Esophagus muscularis mucosa (tissue), 4 donors: ENCODE measurements at regions not wholly inside any gene's neighbourhood (a gene's known extent, or its start where the extent isn't known, plus 50 kb on each side); places are given as distances from the start of the nearest gene placed in this dataset.

ENCODE experiments used
- DNase-seq: peaks from one replicate; pipeline ENCODE4 v3.0.0-alpha.2; 2017; ENCODE audit errors: extremely low spot score
- H3K27ac ChIP-seq, 4 donors: fragments of 200-600 bp; sonication (generic); replicated peaks in 1 of 4; 1 replicate in 3 of 4; 2 replicates in 1 of 4; pipeline ENCODE4 v1.5.1; 2016 to 2019; ENCODE audit warnings: mild to moderate bottlenecking in 1 of 4
- H3K27me3 ChIP-seq, 4 donors: fragments of 200-600 bp; sonication (generic); one replicate each; pipeline versions ENCODE4 v1.5.1 to v1.6.0; 2016 to 2019
- H3K36me3 ChIP-seq, 4 donors: fragments of 200-600 bp; sonication (generic); one replicate each; pipeline ENCODE4 v1.5.1; 2016 to 2019
- H3K4me1 ChIP-seq, 4 donors: fragments of 200-600 bp; sonication (generic); one replicate each; pipeline ENCODE4 v1.5.1; 2016 to 2019
- H3K4me3 ChIP-seq, 4 donors: fragments of 200-600 bp; sonication (generic); 1 replicate in 2 of 4; 2 replicates in 2 of 4; pipeline ENCODE4 v1.5.1; 2016 to 2019; ENCODE audit warnings: mild to moderate bottlenecking in 4 of 4, moderate library complexity in 1 of 4
- H3K9me3 ChIP-seq, 4 donors: fragments of 200-600 bp; sonication (generic); 1 replicate in 3 of 4; 2 replicates in 1 of 4; pipeline ENCODE4 v1.5.1; 2016 to 2019
- EP300 ChIP-seq: sonication (generic); formaldehyde crosslinking; IDR thresholded peaks from one replicate; pipeline ENCODE4 v1.6.1; 2017; ENCODE audit warnings: antibody characterized with exemption
- POLR2A ChIP-seq: fragments of 450-650 bp; IDR thresholded peaks from one replicate; pipeline ENCODE4 v1.6.1; 2017; ENCODE audit warnings: antibody characterized with exemption, moderate library complexity, mild to moderate bottlenecking, low read depth
- POLR2AphosphoS5 ChIP-seq, 2 donors: sonication (generic); formaldehyde crosslinking; IDR thresholded peaks; one replicate each; pipeline ENCODE4 v1.6.1; 2017; ENCODE audit warnings: antibody characterized with exemption in 2 of 2
- WGBS: methylation state at CpG from one replicate; pipeline ENCODE4 v1.1.5; 2018; 5-methylcytosine and 5-hydroxymethylcytosine counted together
- intact Hi-C: fragments of 100-400 bp; cut with DNase I; formaldehyde crosslinking; loops from one replicate; pipeline ENCODE4 v1.15.1; 2023
- TF ChIP-seq, protein P1 (sequence below), 3 experiments: fragments of 200-600 bp in 2 of 3; fragments of 450-650 bp in 1 of 3; sonication (generic) in 2 of 3; IDR thresholded peaks; one replicate each; pipeline ENCODE4 v1.5.1; 2017 to 2019; ENCODE audit warnings: antibody characterized with exemption in 3 of 3, mild to moderate bottlenecking in 2 of 3, moderate library complexity in 1 of 3

DNA sequence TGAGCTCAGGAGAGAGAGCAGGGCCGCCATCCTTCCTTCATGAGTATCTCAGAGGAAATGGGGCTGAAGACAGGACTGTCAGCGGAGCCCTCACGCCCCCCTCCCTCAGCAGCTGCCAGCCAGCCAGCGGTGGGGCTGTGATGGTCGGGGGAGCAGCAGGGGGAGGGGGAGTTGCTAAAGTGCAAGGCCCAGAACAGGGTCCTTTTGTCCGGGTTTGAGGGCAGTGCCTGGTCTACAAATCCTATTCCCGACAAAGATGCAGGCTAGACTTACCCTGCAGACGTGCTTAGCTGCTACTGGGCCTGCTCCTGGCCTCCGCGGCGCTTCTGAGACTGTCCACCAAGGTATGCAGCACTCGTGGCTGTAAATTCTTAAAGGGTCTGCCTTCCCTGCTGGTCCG lies 593.4 kb upstream of the CDH4 start:
- no peak for TF ChIP-seq POLR2AphosphoS5 (IDR thresholded peaks at IDR 0.05)
- TF ChIP-seq EP300 = no peak
- TF ChIP-seq POLR2A = no peak
- TF ChIP-seq, protein P1, sequence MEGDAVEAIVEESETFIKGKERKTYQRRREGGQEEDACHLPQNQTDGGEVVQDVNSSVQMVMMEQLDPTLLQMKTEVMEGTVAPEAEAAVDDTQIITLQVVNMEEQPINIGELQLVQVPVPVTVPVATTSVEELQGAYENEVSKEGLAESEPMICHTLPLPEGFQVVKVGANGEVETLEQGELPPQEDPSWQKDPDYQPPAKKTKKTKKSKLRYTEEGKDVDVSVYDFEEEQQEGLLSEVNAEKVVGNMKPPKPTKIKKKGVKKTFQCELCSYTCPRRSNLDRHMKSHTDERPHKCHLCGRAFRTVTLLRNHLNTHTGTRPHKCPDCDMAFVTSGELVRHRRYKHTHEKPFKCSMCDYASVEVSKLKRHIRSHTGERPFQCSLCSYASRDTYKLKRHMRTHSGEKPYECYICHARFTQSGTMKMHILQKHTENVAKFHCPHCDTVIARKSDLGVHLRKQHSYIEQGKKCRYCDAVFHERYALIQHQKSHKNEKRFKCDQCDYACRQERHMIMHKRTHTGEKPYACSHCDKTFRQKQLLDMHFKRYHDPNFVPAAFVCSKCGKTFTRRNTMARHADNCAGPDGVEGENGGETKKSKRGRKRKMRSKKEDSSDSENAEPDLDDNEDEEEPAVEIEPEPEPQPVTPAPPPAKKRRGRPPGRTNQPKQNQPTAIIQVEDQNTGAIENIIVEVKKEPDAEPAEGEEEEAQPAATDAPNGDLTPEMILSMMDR (IDR thresholded peaks at IDR 0.05) = no peak
- 55% methylated on average over 13 of the region's 13 CpGs for WGBS
- no peaks in the 10 kb centered on the region for H3K36me3 ChIP-seq
- no peak overlapping the region for H3K4me3 ChIP-seq
- H3K27ac ChIP-seq = no peak overlapping the region
- no peak for DNase-seq
- peaks cover 0 to 8% (median 0%) of the 10 kb centered on the region in 4 donors for H3K27me3 ChIP-seq
- no peaks in the 10 kb centered on the region for H3K9me3 ChIP-seq
- H3K4me1 ChIP-seq = peaks cover 0 to 3% (median 1%) of the 10 kb centered on the region in 4 donors
- intact Hi-C loops = no loop called here

DNA sequence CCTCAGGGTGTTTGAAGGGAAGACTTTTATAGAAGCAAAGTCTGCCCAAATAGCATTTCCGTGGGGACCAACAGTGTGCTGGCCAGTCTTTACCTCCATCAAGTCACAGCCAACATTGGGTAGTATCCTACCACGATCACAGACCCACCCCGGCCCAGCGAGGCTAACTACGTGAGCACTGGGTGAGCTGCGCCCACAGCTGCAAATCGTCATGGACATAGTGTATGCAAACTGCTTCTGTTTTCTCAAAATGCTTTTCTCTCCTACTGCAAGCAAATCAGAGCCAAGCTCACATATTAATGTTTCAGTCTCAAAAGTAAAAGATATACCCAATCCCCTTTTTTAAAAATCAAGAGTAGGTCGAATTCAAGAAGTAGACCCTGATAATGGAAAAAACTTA lies 592.8 kb upstream of the CDH4 start:
- H3K27ac ChIP-seq = no peak overlapping the region
- TF ChIP-seq POLR2AphosphoS5 (IDR thresholded peaks at IDR 0.05) (no peak), EP300 (no peak), POLR2A (no peak)
- TF ChIP-seq, protein P1 (IDR thresholded peaks at IDR 0.05) = no peak
- DNase-seq = no peak
- H3K9me3 ChIP-seq = no peaks in the 10 kb centered on the region
- H3K4me1 ChIP-seq = no peaks in the 10 kb centered on the region
- no peak overlapping the region for H3K4me3 ChIP-seq
- intact Hi-C loops = no loop called here
- no peaks in the 10 kb centered on the region for H3K36me3 ChIP-seq
- 68% methylated on average over 8 of the region's 8 CpGs for WGBS
- peaks cover 0 to 8% (median 0%) of the 10 kb centered on the region in 4 donors for H3K27me3 ChIP-seq

DNA sequence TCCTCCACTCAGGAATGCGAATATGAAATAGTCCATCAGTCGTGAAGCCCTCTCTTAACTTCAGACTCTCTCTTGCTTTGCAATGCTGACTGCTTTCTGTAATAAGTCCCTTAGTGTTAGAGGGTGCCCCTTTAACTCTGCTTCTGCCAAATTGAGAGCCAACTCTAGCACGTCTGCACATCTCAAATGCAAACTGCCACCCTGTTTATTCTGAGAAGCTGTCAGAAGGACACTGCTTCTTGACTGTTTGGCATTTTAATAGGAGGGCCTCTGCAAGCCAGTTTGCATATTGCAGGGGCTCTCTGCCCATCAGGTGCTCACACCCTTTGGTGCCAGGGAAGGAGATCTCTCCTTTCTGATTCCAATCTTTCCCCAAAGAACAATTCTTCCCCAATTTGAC lies 589.8 kb upstream of the CDH4 start:
- WGBS = 51% methylated on average over 3 of the region's 3 CpGs
- no peak for DNase-seq
- no peaks in the 10 kb centered on the region for H3K36me3 ChIP-seq
- peaks cover 0 to 8% (median 0%) of the 10 kb centered on the region in 4 donors for H3K27me3 ChIP-seq
- no peaks in the 10 kb centered on the region for H3K9me3 ChIP-seq
- H3K4me3 ChIP-seq = no peak overlapping the region
- no peak for TF ChIP-seq POLR2AphosphoS5 (IDR thresholded peaks at IDR 0.05)
- TF ChIP-seq, protein P1 (IDR thresholded peaks at IDR 0.05) = no peak
- no peak for TF ChIP-seq EP300
- no peak for TF ChIP-seq POLR2A
- no peaks in the 10 kb centered on the region for H3K4me1 ChIP-seq
- no peak overlapping the region for H3K27ac ChIP-seq
- intact Hi-C loops = no loop called here

DNA sequence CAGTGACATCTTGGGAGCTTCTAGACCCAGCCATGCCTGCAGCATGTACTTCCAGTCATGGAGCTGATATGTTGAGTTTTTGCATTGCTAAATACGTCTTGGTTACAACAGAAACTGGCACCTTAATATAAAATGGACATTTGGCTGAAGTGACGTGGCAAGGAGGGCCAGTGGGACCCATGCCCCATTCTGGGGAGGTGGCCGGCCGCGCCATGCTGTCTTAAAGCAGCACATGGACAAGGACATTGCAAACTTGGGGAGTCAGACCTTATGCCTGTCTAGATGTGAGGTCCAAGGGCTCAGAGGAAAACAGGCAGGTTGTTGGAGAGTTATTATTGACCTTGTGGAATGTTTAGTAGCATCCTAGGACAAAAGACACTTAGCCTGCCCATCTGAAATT lies 588.0 kb upstream of the CDH4 start:
- intact Hi-C loops = no loop called here

More for the DNA sequence above, 588.0 kb upstream of the CDH4 start:
- TF ChIP-seq EP300 (no peak), POLR2A (no peak), POLR2AphosphoS5 (IDR thresholded peaks at IDR 0.05) (no peak)
- TF ChIP-seq, protein P1 (IDR thresholded peaks at IDR 0.05) = no peak
- no peak overlapping the region for H3K4me3 ChIP-seq
- H3K27ac ChIP-seq = no peak overlapping the region
- DNase-seq = no peak
- peaks cover 0 to 3% (median 0%) of the 10 kb centered on the region in 4 donors for H3K27me3 ChIP-seq
- H3K4me1 ChIP-seq = no peaks in the 10 kb centered on the region
- no peaks in the 10 kb centered on the region for H3K9me3 ChIP-seq
- WGBS = 89% methylated on average over 5 of the region's 5 CpGs
- H3K36me3 ChIP-seq = no peaks in the 10 kb centered on the region
